DND-41 (cell line): ENCODE measurements at regions not wholly inside any gene's neighbourhood (a gene's known extent, or its start where the extent isn't known, plus 50 kb on each side); places are given as distances from the start of the nearest gene placed in this dataset.

Experiments used
- EZH2 ChIP-seq: IDR thresholded peaks from 3 replicates; pipeline ENCODE4 v1.6.1; 2012; ENCODE audit warnings: borderline replicate concordance, low read depth, mild to moderate bottlenecking, moderate library complexity, low read length, inconsistent platforms; ENCODE audit not compliant: severe bottlenecking
- TF ChIP-seq, protein P1 (sequence below): IDR thresholded peaks from 2 replicates; pipeline ENCODE4 v1.5.1; 2012; ENCODE audit warnings: borderline replicate concordance, low read length, moderate library complexity, mild to moderate bottlenecking; ENCODE audit not compliant: poor library complexity, severe bottlenecking; ENCODE audit errors: extremely low read depth

DNA sequence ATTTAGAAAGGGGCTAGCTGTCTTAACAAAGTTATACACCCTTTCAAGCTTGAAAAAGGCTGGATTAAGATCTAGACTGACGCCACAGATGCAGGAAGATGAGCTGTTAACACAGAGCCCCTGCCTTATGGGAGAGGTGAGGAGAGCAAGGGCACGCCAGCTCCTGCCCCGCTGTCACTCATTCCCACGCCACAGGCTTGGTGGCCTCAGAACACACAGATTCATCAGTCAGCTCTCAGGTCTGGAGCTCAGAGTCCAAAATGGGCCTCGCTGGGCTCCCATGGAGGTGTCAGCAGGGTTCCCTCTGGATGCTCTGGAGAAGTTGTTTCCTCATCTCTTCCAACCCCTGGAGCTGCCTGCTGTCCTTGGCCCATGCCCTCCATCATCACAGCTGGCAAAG is 554.2 kb downstream of the TCERG1L start:
- TF ChIP-seq EZH2, result no peak
- TF ChIP-seq, protein P1, sequence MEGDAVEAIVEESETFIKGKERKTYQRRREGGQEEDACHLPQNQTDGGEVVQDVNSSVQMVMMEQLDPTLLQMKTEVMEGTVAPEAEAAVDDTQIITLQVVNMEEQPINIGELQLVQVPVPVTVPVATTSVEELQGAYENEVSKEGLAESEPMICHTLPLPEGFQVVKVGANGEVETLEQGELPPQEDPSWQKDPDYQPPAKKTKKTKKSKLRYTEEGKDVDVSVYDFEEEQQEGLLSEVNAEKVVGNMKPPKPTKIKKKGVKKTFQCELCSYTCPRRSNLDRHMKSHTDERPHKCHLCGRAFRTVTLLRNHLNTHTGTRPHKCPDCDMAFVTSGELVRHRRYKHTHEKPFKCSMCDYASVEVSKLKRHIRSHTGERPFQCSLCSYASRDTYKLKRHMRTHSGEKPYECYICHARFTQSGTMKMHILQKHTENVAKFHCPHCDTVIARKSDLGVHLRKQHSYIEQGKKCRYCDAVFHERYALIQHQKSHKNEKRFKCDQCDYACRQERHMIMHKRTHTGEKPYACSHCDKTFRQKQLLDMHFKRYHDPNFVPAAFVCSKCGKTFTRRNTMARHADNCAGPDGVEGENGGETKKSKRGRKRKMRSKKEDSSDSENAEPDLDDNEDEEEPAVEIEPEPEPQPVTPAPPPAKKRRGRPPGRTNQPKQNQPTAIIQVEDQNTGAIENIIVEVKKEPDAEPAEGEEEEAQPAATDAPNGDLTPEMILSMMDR, result no peak
